GM12878 (cell line): ENCODE measurements at regions not wholly inside any gene's neighbourhood (a gene's known extent, or its start where the extent isn't known, plus 50 kb on each side); places are given as distances from the start of the nearest gene placed in this dataset.

ENCODE experiments used
- ATAC-seq: fragments of 200-7000 bp; cut with Tn5 transposase; 3 replicates; pipeline ENCODE4 v1.9.1; 2020; ENCODE audit warnings: mild to moderate bottlenecking, moderate library complexity
- BruUV-seq: library from RNA; stranded (reverse); fragments of 400-500 nt; replicated peaks from 2 replicates; lab custom pipeline; 2021; lab: Mats Ljungman, UMichigan
- CTCF ChIA-PET: fragments of 300-600 bp; sonication (Branson Sonifier 250); formaldehyde crosslinking; extraction: SDS; loops from one replicate; lab custom pipeline; 2021; ENCODE audit warnings: inconsistent platforms; lab: Yijun Ruan, JAX
- POLR2A ChIA-PET: fragments of 350-600 bp; formaldehyde crosslinking; extraction: SDS; loops from one replicate; lab custom pipeline; 2021; ENCODE audit warnings: inconsistent platforms; lab: Charles Lee
- RAD21 ChIA-PET: fragments of 300-600 bp; sonication (Branson Sonifier 250); formaldehyde crosslinking; loops from one replicate; lab custom pipeline; 2023; ENCODE audit warnings: antibody characterized with exemption; ENCODE audit not compliant: unreplicated experiment; lab: Charles Lee
- SMC1A ChIA-PET: fragments of 300-600 bp; sonication (Branson Sonifier 250); formaldehyde crosslinking; loops from one replicate; lab custom pipeline; 2023; ENCODE audit not compliant: unreplicated experiment, uncharacterized antibody; lab: Charles Lee
- DNase-seq: peaks from one replicate; pipeline ENCODE4 v3.0.0-alpha.2; 2011; ENCODE audit warnings: low read depth, low spot score
- FAIRE-seq: peaks from 3 replicates; lab custom pipeline; 2011; peaks lifted over from hg19 to GRCh38; lab: Jason Lieb, UNC
- H2AFZ ChIP-seq: 2 replicates; pipeline ENCODE4 v1.6.0; 2011; ENCODE audit warnings: low read depth, low read length, control low read depth; ENCODE audit not compliant: control insufficient read depth
- H3K27ac ChIP-seq: 2 replicates; pipeline ENCODE4 v1.5.1; 2011; ENCODE audit warnings: control low read depth; ENCODE audit not compliant: control insufficient read depth, insufficient read depth
- H3K27me3 ChIP-seq, 2 experiments: replicated peaks in 1 of 2; 2 replicates each; pipeline versions ENCODE4 v1.6.0 to v1.6.1; 2011; ENCODE audit warnings: low read length in 1 of 2; ENCODE audit not compliant: control insufficient read depth in 2 of 2, insufficient read depth in 2 of 2
- H3K36me3 ChIP-seq, 2 experiments: 2 replicates each; pipeline ENCODE4 v1.5.1; 2011; ENCODE audit warnings: low read length in 1 of 2; ENCODE audit not compliant: control insufficient read depth in 2 of 2, insufficient read depth in 2 of 2
- H3K4me1 ChIP-seq: 2 replicates; pipeline ENCODE4 v1.6.1; 2011; ENCODE audit warnings: mild to moderate bottlenecking, low read length, moderate library complexity, mixed read lengths; ENCODE audit not compliant: control insufficient read depth, insufficient read depth
- H3K4me2 ChIP-seq: 2 replicates; pipeline ENCODE4 v1.6.0; 2011; ENCODE audit warnings: control low read depth; ENCODE audit not compliant: control insufficient read depth, insufficient read depth
- H3K4me3 ChIP-seq: fragments of 200-600 bp; sonication (generic); 2 replicates; pipeline ENCODE4 v1.5.1; 2016
- H3K79me2 ChIP-seq: 2 replicates; pipeline ENCODE4 v1.6.0; 2011; ENCODE audit warnings: low read length; ENCODE audit not compliant: control insufficient read depth, insufficient read depth
- H3K9ac ChIP-seq: 2 replicates; pipeline ENCODE4 v1.8.0; 2011; ENCODE audit warnings: low read length, control low read depth, mixed read lengths; ENCODE audit not compliant: control insufficient read depth, insufficient read depth
- H3K9me3 ChIP-seq: replicated peaks from 3 replicates; pipeline ENCODE4 v1.5.1; 2011; ENCODE audit warnings: mild to moderate bottlenecking, low read length; ENCODE audit not compliant: control insufficient read depth, insufficient read depth
- H4K20me1 ChIP-seq: 2 replicates; pipeline ENCODE4 v1.6.0; 2011; ENCODE audit not compliant: control insufficient read depth, insufficient read depth
- CTCF ChIP-seq, 3 experiments: IDR thresholded peaks in 2 of 3; conservative IDR thresholded peaks in 1 of 3; 2 replicates each; pipeline ENCODE4 v1.5.1; 2011; ENCODE audit warnings: low read depth in 3 of 3, low read length in 3 of 3, mild to moderate bottlenecking in 3 of 3, control low read depth in 2 of 3, moderate library complexity in 2 of 3, inconsistent platforms in 1 of 3, mixed read lengths in 1 of 3; ENCODE audit not compliant: control insufficient read depth in 2 of 3, insufficient read depth in 1 of 3; ENCODE audit errors: extremely low read depth in 1 of 3
- E2F8 ChIP-seq: fragments of 450-650 bp; IDR thresholded peaks from 2 replicates; pipeline ENCODE4 v1.6.1; 2018; ENCODE audit warnings: mild to moderate bottlenecking, low read depth, moderate library complexity; ENCODE audit not compliant: partially characterized antibody
- NBN ChIP-seq: fragments of 450-650 bp; IDR thresholded peaks from 2 replicates; pipeline ENCODE4 v1.6.1; 2016
- SKIL ChIP-seq: fragments of 450-650 bp; IDR thresholded peaks from 2 replicates; pipeline ENCODE4 v1.6.1; 2017; ENCODE audit warnings: mild to moderate bottlenecking, low read depth, inconsistent platforms; ENCODE audit not compliant: poor library complexity, severe bottlenecking
- ZBED1 ChIP-seq: IDR thresholded peaks from 2 replicates; pipeline ENCODE4 v1.6.1; 2016; ENCODE audit warnings: borderline replicate concordance
- WGBS: methylation state at CpG from one replicate; pipeline ENCODE4 v1.1.6; 2016; ENCODE audit warnings: low lambda C conversion rate; ENCODE audit not compliant: insufficient replicate concordance, insufficient coverage; ENCODE audit errors: missing lambda C conversion rate; 5-methylcytosine and 5-hydroxymethylcytosine counted together
- in situ Hi-C: fragments of 300-500 bp; cut with MboI; formaldehyde crosslinking; loops from 9 replicates; pipeline ENCODE4 v1.14.3; 2018; ENCODE audit warnings: mixed read lengths
- intact Hi-C: fragments of 100-400 bp; cut with micrococcal nuclease; formaldehyde crosslinking; loops from one replicate; pipeline ENCODE4 v1.14.2; 2022; ENCODE audit not compliant: unreplicated experiment

GRCh38 chr6:143594647-143595046, 83.1 kb upstream of the PHACTR2 start (continued):
- TF ChIP-seq ZBED1, result no peak
- no peak for TF ChIP-seq SKIL
- no peak for TF ChIP-seq E2F8

DNA sequence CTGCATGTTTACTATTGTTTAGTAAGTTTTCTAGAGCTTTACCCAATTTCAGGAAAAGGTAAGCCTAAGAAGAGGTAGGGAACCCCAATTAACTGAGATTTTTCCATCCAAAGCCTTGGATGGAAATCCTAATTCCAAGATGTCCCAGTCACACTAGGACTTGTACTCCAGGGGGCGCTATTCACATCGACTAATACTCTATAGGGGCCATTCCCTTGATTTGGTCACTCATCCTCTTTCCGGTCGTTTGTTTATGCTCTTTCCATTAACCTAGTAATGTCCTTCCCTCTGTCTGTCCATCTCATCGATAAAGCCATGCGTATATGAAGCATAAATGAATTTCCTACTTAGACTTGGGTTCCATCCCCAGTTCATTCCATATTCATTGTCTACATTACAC, 80.8 kb upstream of the FUCA2 start:
- TF ChIP-seq NBN (no peak), CTCF (IDR thresholded peaks at IDR 0.05 in 2 of 3, conservative IDR thresholded peaks at IDR 0.05 in 1 of 3; ENCODE audit: control insufficient read depth in 2 of 3, extremely low read depth in 1 of 3, insufficient read depth in 1 of 3, low read depth in 3 of 3, low read length in 3 of 3) (peak; percentile 11 to 31 (median 26); a peak in 3 of 6 replicates)
- TF ChIP-seq, all 136 proteins: peak for 1
- no peaks in the 10 kb centered on the region for H3K36me3 ChIP-seq
- ChIA-PET SMC1A (no interaction called here), POLR2A (interaction anchor here (0.7 kb wide), 1 partner anchor 173 kb away, joined by 7 read pairs; no protein-coding TSS in a partner anchor), CTCF (interaction anchor here (0.6 to 1.5 kb wide), 2 partner anchors 16 to 952 kb away, joined by 4 to 6 read pairs; no protein-coding TSS in a partner anchor), RAD21 (no interaction called here)
- no peak for FAIRE-seq
- no peaks in the 10 kb centered on the region for H4K20me1 ChIP-seq
- H3K9ac ChIP-seq, result no peak overlapping the region
- no TSS peak for BruUV-seq
- ATAC-seq, result no peak
- H3K9me3 ChIP-seq, result no peaks in the 10 kb centered on the region
- in situ Hi-C loops (no loop called here), intact Hi-C loops (no loop called here)
- H2AFZ ChIP-seq, result no peak overlapping the region
- no peaks in the 10 kb centered on the region for H3K27me3 ChIP-seq
- no peaks in the 10 kb centered on the region for H3K79me2 ChIP-seq
- WGBS, result 74% methylated on average over 6 of the region's 6 CpGs
- H3K4me2 ChIP-seq, result no peak overlapping the region
- no peak for DNase-seq
- no peaks in the 10 kb centered on the region for H3K4me1 ChIP-seq
- no peak overlapping the region for H3K27ac ChIP-seq
- no peak overlapping the region for H3K4me3 ChIP-seq
